IMR-90 (cell line): ENCODE measurements at regions not wholly inside any gene's neighbourhood (a gene's known extent, or its start where the extent isn't known, plus 50 kb on each side); places are given as distances from the start of the nearest gene placed in this dataset.

ENCODE experiments used
- BHLHE40 ChIP-seq: fragments of 150-350 bp; IDR thresholded peaks from 2 replicates; pipeline ENCODE4 v1.6.1; 2016; ENCODE audit warnings: mild to moderate bottlenecking, low read depth, low read length
- CEBPB ChIP-seq: IDR thresholded peaks from 2 replicates; pipeline ENCODE4 v1.6.1; 2012; ENCODE audit warnings: low read depth, low read length, improper control_type of control experiment
- CTCF ChIP-seq: conservative IDR thresholded peaks from 2 replicates; pipeline ENCODE4 v1.5.1; 2012; ENCODE audit warnings: mild to moderate bottlenecking, low read depth, low read length, improper control_type of control experiment
- MAFK ChIP-seq: IDR thresholded peaks from 2 replicates; pipeline ENCODE4 v1.6.1; 2012; ENCODE audit warnings: low read depth, low read length, improper control_type of control experiment
- MAZ ChIP-seq: IDR thresholded peaks from 2 replicates; pipeline ENCODE4 v1.6.1; 2012; ENCODE audit warnings: low read depth, mild to moderate bottlenecking, low read length, improper control_type of control experiment, moderate library complexity, borderline replicate concordance
- NFE2L2 ChIP-seq: fragments of 150-350 bp; IDR thresholded peaks from 2 replicates; pipeline ENCODE4 v1.6.1; 2016; ENCODE audit warnings: low read depth, mild to moderate bottlenecking, low read length
- POLR2A ChIP-seq: IDR thresholded peaks from 2 replicates; pipeline ENCODE4 v1.6.1; 2012; ENCODE audit warnings: mild to moderate bottlenecking, low read depth, low read length
- RFX5 ChIP-seq: IDR thresholded peaks from 2 replicates; pipeline ENCODE4 v1.8.0; 2012; ENCODE audit warnings: low read depth, mild to moderate bottlenecking, low read length, moderate library complexity
- USF2 ChIP-seq: fragments of 150-350 bp; IDR thresholded peaks from 2 replicates; pipeline ENCODE4 v1.6.1; 2017; ENCODE audit warnings: mild to moderate bottlenecking, antibody characterized with exemption, low read length, low read depth

GRCh38 chr13:23963184-23963931 is 66.1 kb upstream of the C1QTNF9B start:
- TF ChIP-seq CTCF: no peak
- no peak for TF ChIP-seq MAZ
- no peak for TF ChIP-seq CEBPB
- TF ChIP-seq MAFK: no peak
- TF ChIP-seq POLR2A: no peak
- TF ChIP-seq USF2: no peak
- TF ChIP-seq NFE2L2: no peak
- TF ChIP-seq RFX5: no peak
- TF ChIP-seq BHLHE40: no peak
